ENCODE measurements at regions not wholly inside any gene's neighbourhood (a gene's known extent, or its start where the extent isn't known, plus 50 kb on each side); places are given as distances from the start of the nearest gene placed in this dataset.

DNA sequence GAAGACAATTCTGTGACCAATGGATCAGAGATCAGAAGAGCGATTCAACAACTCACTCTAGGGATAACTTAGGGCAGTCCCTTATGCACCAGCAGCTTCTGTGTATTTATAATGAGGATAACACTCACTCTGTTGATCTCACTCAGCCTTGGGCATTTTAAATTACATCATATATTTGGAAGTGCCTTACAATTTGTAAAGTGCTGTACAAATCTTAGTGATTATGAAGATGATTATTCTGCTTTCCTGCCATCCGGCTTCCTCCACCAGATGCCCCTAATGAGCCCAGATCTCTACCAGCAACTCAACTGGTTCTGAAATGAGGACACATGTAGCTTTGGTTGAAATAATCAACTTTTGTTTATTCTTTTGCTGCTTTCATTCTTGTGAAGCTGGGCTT is 105.3 kb downstream of the PCSK1 start:
- ATAC-seq: no peak
- H3K4me1 ChIP-seq (ENCODE audit: control insufficient read depth, insufficient read depth, low read length): peaks cover 27% of the 10 kb centered on the region

DNA sequence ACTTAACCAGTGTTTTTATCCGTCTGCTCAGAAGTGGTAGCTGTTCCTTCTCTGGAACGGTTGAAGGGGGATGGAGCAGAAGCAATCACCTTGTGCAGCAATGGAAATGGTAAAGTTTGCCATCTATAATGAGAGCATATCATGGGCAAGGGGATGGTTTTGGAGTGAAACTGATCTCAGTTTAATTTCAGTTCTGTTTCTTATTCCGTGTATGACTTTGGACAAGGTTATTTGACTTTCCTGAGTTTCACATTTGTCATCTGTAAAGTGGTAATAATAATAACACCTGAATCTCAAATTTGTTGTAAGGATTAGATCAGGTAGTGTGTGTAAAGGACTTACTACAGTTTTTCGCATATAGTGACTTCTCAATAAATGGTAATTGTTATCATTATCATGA is 106.1 kb downstream of the PCSK1 start:
- intact Hi-C loops (cut with micrococcal nuclease; ENCODE audit: unreplicated experiment): no loop called here
- no peaks in the 10 kb centered on the region for H3K36me3 ChIP-seq (ENCODE audit: control insufficient read depth, insufficient read depth, low read length)
- CTCF ChIA-PET: no interaction called here
- ATAC-seq: no peak
- in situ Hi-C loops (cut with HindIII; ENCODE audit: low pct_unique_long_range_greater_than_20kb, low sequenced_read_pairs): no loop called here
- no TSS peak for BruUV-seq (replicated peaks)
- DNase-seq (ENCODE audit: low read depth, low spot score): no peak
- H3K4me3 ChIP-seq (ENCODE audit: low read depth in 2 of 2, low read length in 2 of 2): no peak overlapping the region
- no peaks in the 10 kb centered on the region for H3K9me3 ChIP-seq (ENCODE audit: control insufficient read depth, insufficient read depth, low read depth, low read length)
- H3K4me1 ChIP-seq (ENCODE audit: control insufficient read depth, insufficient read depth, low read length): peaks cover 19% of the 10 kb centered on the region; the same call in 1 of the 2 replicates
- POLR2A ChIA-PET: no interaction called here
- H3K27ac ChIP-seq (ENCODE audit: low read length): peak overlapping the region; percentile 35; the same call in 1 of the 2 replicates
- no peaks in the 10 kb centered on the region for H3K27me3 ChIP-seq (ENCODE audit: control insufficient read depth, insufficient read depth, low read length)
- no peak for TF ChIP-seq TCF7L2 (IDR thresholded peaks at IDR 0.05; ENCODE audit: low read depth, low read length)
- TF ChIP-seq POLR2AphosphoS5 (IDR thresholded peaks at IDR 0.05; ENCODE audit: low read depth, low read length): no peak
- TF ChIP-seq, protein P1, sequence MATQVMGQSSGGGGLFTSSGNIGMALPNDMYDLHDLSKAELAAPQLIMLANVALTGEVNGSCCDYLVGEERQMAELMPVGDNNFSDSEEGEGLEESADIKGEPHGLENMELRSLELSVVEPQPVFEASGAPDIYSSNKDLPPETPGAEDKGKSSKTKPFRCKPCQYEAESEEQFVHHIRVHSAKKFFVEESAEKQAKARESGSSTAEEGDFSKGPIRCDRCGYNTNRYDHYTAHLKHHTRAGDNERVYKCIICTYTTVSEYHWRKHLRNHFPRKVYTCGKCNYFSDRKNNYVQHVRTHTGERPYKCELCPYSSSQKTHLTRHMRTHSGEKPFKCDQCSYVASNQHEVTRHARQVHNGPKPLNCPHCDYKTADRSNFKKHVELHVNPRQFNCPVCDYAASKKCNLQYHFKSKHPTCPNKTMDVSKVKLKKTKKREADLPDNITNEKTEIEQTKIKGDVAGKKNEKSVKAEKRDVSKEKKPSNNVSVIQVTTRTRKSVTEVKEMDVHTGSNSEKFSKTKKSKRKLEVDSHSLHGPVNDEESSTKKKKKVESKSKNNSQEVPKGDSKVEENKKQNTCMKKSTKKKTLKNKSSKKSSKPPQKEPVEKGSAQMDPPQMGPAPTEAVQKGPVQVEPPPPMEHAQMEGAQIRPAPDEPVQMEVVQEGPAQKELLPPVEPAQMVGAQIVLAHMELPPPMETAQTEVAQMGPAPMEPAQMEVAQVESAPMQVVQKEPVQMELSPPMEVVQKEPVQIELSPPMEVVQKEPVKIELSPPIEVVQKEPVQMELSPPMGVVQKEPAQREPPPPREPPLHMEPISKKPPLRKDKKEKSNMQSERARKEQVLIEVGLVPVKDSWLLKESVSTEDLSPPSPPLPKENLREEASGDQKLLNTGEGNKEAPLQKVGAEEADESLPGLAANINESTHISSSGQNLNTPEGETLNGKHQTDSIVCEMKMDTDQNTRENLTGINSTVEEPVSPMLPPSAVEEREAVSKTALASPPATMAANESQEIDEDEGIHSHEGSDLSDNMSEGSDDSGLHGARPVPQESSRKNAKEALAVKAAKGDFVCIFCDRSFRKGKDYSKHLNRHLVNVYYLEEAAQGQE (IDR thresholded peaks at IDR 0.05; ENCODE audit: insufficient read depth in 1 of 2, low read depth in 2 of 2, low read length in 1 of 2): no peak
- TF ChIP-seq SIN3A (IDR thresholded peaks at IDR 0.05; ENCODE audit: borderline replicate concordance, insufficient read depth, low read depth, low read length): no peak
- TF ChIP-seq, protein P2, sequence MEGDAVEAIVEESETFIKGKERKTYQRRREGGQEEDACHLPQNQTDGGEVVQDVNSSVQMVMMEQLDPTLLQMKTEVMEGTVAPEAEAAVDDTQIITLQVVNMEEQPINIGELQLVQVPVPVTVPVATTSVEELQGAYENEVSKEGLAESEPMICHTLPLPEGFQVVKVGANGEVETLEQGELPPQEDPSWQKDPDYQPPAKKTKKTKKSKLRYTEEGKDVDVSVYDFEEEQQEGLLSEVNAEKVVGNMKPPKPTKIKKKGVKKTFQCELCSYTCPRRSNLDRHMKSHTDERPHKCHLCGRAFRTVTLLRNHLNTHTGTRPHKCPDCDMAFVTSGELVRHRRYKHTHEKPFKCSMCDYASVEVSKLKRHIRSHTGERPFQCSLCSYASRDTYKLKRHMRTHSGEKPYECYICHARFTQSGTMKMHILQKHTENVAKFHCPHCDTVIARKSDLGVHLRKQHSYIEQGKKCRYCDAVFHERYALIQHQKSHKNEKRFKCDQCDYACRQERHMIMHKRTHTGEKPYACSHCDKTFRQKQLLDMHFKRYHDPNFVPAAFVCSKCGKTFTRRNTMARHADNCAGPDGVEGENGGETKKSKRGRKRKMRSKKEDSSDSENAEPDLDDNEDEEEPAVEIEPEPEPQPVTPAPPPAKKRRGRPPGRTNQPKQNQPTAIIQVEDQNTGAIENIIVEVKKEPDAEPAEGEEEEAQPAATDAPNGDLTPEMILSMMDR (IDR thresholded peaks at IDR 0.05): no peak

More for the DNA sequence above, 105.3 kb downstream of the PCSK1 start:
- in situ Hi-C loops (cut with HindIII; ENCODE audit: low pct_unique_long_range_greater_than_20kb, low sequenced_read_pairs) (no loop called here), intact Hi-C loops (cut with micrococcal nuclease; ENCODE audit: unreplicated experiment) (no loop called here)
- Histone ChIP-seq H3K27ac (ENCODE audit: low read length) (peak overlapping the region; percentile 35; the same call in 1 of the 2 replicates), H3K4me3 (ENCODE audit: low read depth in 2 of 2, low read length in 2 of 2) (no peak overlapping the region), H3K9me3 (ENCODE audit: control insufficient read depth, insufficient read depth, low read depth, low read length) (no peaks in the 10 kb centered on the region), H3K36me3 (ENCODE audit: control insufficient read depth, insufficient read depth, low read length) (no peaks in the 10 kb centered on the region), H3K27me3 (ENCODE audit: control insufficient read depth, insufficient read depth, low read length) (no peaks in the 10 kb centered on the region)
- DNase-seq (ENCODE audit: low read depth, low spot score): no peak
- no TSS peak for BruUV-seq (replicated peaks)
- ChIA-PET CTCF (no interaction called here), POLR2A (interaction anchor here (0.6 kb wide), 1 partner anchor 697 kb away, joined by 8 read pairs; no protein-coding TSS in a partner anchor)
- TF ChIP-seq, protein P1 (IDR thresholded peaks at IDR 0.05; ENCODE audit: insufficient read depth in 1 of 2, low read depth in 2 of 2, low read length in 1 of 2): no peak
- TF ChIP-seq TCF7L2 (IDR thresholded peaks at IDR 0.05; ENCODE audit: low read depth, low read length) (no peak), SIN3A (IDR thresholded peaks at IDR 0.05; ENCODE audit: borderline replicate concordance, insufficient read depth, low read depth, low read length) (no peak), POLR2AphosphoS5 (IDR thresholded peaks at IDR 0.05; ENCODE audit: low read depth, low read length) (no peak)
- TF ChIP-seq, protein P2 (IDR thresholded peaks at IDR 0.05): no peak
